AG04449 (cell line): ENCODE measurements at regions not wholly inside any gene's neighbourhood (a gene's known extent, or its start where the extent isn't known, plus 50 kb on each side); places are given as distances from the start of the nearest gene placed in this dataset.
"Not testable (repeated sequence)": the region's sequence is repeated elsewhere in the genome, so short reads cannot be mapped to it uniquely, and the experiment has no call there.

Experiments
- CTCF ChIA-PET: fragments of 350-600 bp; formaldehyde crosslinking; extraction: SDS; loops from one replicate; lab custom pipeline; 2021; ENCODE audit warnings: antibody characterized with exemption; lab: Yijun Ruan, JAX
- POLR2A ChIA-PET: fragments of 400-600, 350-600 bp; formaldehyde crosslinking; extraction: SDS; loops from one replicate; lab custom pipeline; 2020; ENCODE audit warnings: antibody characterized with exemption, inconsistent platforms; lab: Yijun Ruan, JAX
- DNase-seq: peaks from one replicate; pipeline ENCODE4 v3.0.0-alpha.2; 2010; ENCODE audit warnings: low read depth, low spot score
- H3K4me3 ChIP-seq: 2 replicates; pipeline ENCODE4 v1.5.1; 2011; ENCODE audit warnings: low read depth, mild to moderate bottlenecking, control low read depth, low read length
- TF ChIP-seq, protein P1 (sequence below): IDR thresholded peaks from one replicate; pipeline ENCODE4 v1.5.1; 2011; ENCODE audit warnings: mild to moderate bottlenecking, moderate library complexity, low read length, control low read depth, inconsistent platforms; ENCODE audit not compliant: insufficient read depth; ENCODE audit errors: missing control alignments

- no peak for DNase-seq
- no peak overlapping the region for H3K4me3 ChIP-seq
- ChIA-PET CTCF (no interaction called here), POLR2A (no interaction called here)
- TF ChIP-seq, protein P1, sequence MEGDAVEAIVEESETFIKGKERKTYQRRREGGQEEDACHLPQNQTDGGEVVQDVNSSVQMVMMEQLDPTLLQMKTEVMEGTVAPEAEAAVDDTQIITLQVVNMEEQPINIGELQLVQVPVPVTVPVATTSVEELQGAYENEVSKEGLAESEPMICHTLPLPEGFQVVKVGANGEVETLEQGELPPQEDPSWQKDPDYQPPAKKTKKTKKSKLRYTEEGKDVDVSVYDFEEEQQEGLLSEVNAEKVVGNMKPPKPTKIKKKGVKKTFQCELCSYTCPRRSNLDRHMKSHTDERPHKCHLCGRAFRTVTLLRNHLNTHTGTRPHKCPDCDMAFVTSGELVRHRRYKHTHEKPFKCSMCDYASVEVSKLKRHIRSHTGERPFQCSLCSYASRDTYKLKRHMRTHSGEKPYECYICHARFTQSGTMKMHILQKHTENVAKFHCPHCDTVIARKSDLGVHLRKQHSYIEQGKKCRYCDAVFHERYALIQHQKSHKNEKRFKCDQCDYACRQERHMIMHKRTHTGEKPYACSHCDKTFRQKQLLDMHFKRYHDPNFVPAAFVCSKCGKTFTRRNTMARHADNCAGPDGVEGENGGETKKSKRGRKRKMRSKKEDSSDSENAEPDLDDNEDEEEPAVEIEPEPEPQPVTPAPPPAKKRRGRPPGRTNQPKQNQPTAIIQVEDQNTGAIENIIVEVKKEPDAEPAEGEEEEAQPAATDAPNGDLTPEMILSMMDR: no peak
Observed at GRCh38 chr3:161619351-161619750, 122.7 kb downstream of the OTOL1 start.

DNA sequence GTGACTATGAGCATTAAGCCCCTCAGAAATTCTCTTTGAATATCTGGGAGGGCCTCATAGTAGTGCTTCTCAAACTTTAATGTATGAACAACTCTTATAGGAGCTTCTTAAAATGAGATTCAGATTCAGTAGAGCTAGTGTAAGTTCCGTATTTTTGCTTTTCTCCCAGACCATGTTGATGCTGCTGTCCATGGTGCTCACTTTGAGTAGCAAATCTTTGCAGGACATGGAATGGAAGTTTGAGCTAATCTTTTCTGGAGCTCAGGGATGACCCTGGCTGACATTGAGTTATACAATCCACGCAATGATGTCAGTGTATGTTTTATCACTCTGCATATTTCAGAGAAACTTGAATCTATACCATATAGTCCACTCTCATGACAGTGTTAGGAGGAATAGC is 134.2 kb downstream of the OTOL1 start:
- ChIA-PET POLR2A (no interaction called here), CTCF (no interaction called here)
- TF ChIP-seq, protein P1: no peak
- H3K4me3 ChIP-seq: no peak overlapping the region
- DNase-seq: no peak

DNA sequence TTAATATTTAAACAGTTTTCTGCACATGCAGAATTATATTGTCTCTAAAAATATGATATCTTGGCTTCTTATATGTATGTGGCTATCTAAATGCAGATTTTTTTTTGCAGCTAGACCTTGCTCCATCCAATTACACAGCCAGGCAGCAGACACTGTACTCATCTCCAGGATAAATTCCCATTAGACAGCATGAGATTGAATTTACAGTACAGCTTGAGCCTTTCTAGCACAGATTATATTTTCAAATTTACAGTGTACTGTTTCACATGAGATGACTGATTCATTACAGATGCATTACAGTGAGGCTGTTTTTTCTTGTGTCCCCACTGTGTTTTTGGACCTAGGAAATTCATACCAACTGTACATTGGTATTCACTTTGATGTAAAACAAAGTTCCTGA is 134.9 kb downstream of the OTOL1 start:
- POLR2A ChIA-PET: no interaction called here
- no peak for DNase-seq
- TF ChIP-seq, protein P1: no peak
- H3K4me3 ChIP-seq: no peak overlapping the region
- CTCF ChIA-PET: no interaction called here

GRCh38 chr3:161637559-161637958 is 141.0 kb downstream of the OTOL1 start:
- no peak overlapping the region for H3K4me3 ChIP-seq
- TF ChIP-seq, protein P1: no peak
- no peak for DNase-seq
- ChIA-PET POLR2A (no interaction called here), CTCF (no interaction called here)

- DNase-seq, H3K4me3 ChIP-seq, POLR2A ChIA-PET, CTCF ChIA-PET: not testable (repeated sequence)
Observed at GRCh38 chr3:161639095-161639494, 142.5 kb downstream of the OTOL1 start.

DNA sequence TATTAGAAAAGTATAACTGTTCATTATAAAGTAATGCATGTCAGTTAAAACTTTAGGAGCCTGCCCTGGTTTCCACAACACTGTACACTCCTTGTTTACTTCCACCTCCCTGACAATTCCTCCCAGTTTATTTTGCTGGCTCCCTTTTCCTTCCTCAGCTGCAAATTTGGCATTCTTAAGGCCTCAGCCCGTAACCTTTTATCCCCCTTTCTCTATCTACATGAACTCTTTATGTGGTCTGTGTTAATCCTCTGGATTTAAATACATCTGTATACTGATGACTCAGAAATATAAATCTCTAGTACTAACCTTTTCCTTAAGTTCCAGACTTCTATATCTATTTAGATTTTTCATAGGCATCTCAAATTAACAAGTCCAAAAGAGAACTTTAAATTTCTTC is 143.6 kb downstream of the OTOL1 start:
- TF ChIP-seq, protein P1: no peak
- H3K4me3 ChIP-seq: no peak overlapping the region
- ChIA-PET CTCF (no interaction called here), POLR2A (no interaction called here)
- DNase-seq: no peak

GRCh38 chr3:161641287-161641686 is 144.7 kb downstream of the OTOL1 start:
- ChIA-PET POLR2A (no interaction called here), CTCF (no interaction called here)
- DNase-seq: no peak
- H3K4me3 ChIP-seq: no peak overlapping the region
- TF ChIP-seq, protein P1: no peak
